AG09309 (cell line): ENCODE measurements at regions not wholly inside any gene's neighbourhood (a gene's known extent, or its start where the extent isn't known, plus 50 kb on each side); places are given as distances from the start of the nearest gene placed in this dataset.

ENCODE experiments used
- DNase-seq: peaks from one replicate; pipeline ENCODE4 v3.0.0-alpha.2; 2010; ENCODE audit warnings: low read depth
- H3K4me3 ChIP-seq: 2 replicates; pipeline ENCODE4 v1.5.1; 2011; ENCODE audit warnings: mild to moderate bottlenecking, low read depth, low read length, moderate library complexity; ENCODE audit not compliant: control insufficient read depth
- CTCF ChIP-seq: IDR thresholded peaks from 2 replicates; pipeline ENCODE4 v1.5.1; 2011; ENCODE audit warnings: mild to moderate bottlenecking, low read depth, low read length, inconsistent platforms; ENCODE audit not compliant: insufficient read depth, control insufficient read depth; ENCODE audit errors: missing control alignments

DNA sequence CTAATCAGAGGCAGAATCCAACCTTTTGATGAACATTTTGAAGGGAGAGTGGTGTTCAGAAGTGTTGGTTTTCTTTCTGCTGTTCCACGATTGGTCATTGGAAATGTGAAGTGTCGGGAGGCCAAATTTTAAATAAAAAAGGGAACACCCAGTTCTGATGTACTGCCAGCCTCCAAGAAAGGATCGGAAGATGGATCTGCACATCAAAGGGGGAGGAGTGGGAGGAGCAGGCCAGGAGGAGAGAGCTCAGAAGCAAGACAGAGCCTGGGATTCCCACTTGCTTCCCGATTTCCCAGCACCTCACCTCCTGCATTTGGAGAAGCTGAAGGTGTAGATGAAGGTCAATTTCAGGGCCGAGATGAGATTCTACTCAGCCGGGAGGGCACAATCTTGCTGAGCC lies 55.9 kb upstream of the NAA20 start:
- no peak for DNase-seq
- H3K4me3 ChIP-seq: no peak overlapping the region
- no peak for TF ChIP-seq CTCF

DNA sequence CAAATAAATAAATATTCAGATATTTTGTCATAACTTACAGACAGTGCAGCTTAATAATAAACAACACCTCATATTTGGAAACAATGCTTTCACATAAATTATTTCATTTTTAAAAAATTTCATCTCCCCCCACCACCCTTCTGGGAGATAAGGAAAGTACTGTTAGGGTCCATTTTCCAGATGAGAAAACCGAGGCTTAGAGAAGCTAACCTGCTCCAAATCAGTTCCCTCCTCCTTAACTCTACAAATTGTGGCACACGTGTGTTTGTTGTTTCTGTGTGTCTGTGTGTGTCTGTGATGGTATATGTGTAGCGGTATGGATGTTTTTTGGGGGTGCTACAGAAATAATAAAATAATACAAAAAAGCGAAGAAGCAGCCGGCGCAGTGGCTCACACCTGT lies 54.2 kb upstream of the NAA20 start:
- DNase-seq: no peak
- no peak overlapping the region for H3K4me3 ChIP-seq
- TF ChIP-seq CTCF: no peak

DNA sequence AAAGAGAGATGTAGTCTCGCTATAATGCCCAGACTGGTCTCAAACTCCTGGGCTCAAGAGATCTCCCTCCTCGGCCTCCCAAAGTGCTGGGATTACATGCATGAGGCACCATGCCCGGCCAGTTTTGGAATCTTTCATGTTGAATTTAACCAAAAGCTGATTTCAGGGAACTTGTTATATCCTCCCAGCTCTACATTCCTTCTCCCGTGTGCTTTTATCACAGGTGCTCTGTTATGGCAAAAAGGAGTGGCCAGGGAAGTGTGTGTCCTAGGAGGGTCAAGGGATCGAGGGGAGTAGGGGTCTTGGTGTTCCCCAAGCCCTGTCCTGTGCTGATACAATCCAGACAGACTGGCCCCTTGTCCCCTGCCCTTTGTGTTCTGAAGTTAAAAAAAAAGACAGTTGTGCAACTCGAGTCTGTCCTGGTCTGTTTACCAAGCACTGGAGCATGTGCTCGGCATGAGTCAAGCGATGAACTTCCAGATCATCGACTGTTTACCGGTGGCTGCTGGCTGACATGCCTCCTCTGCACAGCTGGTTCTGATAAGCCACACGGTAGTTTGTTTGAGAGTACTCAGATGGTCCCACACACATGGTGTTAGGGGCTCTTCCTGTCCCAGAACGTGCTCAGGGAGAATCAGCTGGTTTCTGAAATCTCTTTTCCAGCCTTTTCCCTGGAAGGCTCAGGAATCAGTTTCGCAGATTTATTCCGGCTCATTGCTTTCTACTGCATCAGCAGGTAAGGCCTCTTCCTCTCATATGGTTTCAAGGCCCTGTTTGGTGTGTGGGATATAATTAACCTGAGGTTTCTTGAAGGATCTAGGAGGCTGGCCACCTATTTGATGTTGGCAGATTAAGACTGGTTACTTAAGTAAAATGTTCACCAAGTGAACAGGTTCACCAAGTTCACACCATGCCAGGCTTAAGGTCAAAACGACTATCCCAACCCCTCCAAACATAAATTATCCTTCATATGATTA lies 52.6 kb upstream of the NAA20 start:
- DNase-seq: peak; percentile 67
- no peak for TF ChIP-seq CTCF
- H3K4me3 ChIP-seq: no peak overlapping the region

DNA sequence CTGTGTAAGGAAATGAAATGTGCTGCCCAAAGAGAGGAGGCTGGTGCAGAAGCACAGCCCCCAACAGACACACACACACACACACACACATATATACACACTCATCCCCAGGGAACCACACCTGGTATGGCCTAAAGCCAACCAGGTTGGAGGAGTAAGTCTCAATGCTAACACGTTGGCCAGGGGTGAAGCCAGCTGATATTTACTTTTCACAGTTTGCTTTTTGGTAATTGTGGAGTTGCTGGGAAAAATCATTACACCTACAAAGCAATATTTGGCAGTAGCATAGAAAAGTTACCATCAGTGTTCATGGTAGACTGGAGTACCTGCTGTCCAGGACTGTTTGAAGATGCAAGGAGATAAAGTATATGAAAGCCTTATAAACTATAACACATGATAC lies 50.3 kb upstream of the NAA20 start:
- TF ChIP-seq CTCF: no peak
- H3K4me3 ChIP-seq: no peak overlapping the region
- DNase-seq: no peak
